Right cardiac atrium (tissue), 5 donors: ENCODE measurements at regions not wholly inside any gene's neighbourhood (a gene's known extent, or its start where the extent isn't known, plus 50 kb on each side); places are given as distances from the start of the nearest gene placed in this dataset.
A peak's percentile ranks its signal among the peaks of the same experiment; 100 is the strongest.

Source experiments
- ATAC-seq, 2 donors: fragments of 200-7000 bp; cut with Tn5 transposase; one replicate each; pipeline versions ENCODE4 v1.8.0 to v1.9.1; 2020; ENCODE audit warnings: moderate library complexity in 2 of 2, mild to moderate bottlenecking in 1 of 2
- DNase-seq, 3 donors: peaks; one replicate each; pipeline ENCODE4 v3.0.0-alpha.2; 2020
- H3K27ac ChIP-seq: one replicate; pipeline ENCODE4 v1.5.1; 2013; ENCODE audit warnings: mild to moderate bottlenecking, low read length, control low read depth, moderate library complexity
- H3K27me3 ChIP-seq: one replicate; pipeline ENCODE4 v1.6.1; 2013; ENCODE audit not compliant: control insufficient read depth, insufficient read depth
- H3K4me1 ChIP-seq: one replicate; pipeline ENCODE4 v1.6.1; 2013; ENCODE audit warnings: low read length; ENCODE audit not compliant: control insufficient read depth, insufficient read depth
- H3K4me3 ChIP-seq: one replicate; pipeline ENCODE4 v1.5.1; 2013; ENCODE audit warnings: low read length, control low read depth
- H3K9me3 ChIP-seq: one replicate; pipeline ENCODE4 v1.6.1; 2013; ENCODE audit warnings: low read length; ENCODE audit not compliant: control insufficient read depth
- WGBS: extraction: QIAGEN DNeasy Blood & Tissue Kit; methylation state at CpG from one replicate; pipeline ENCODE4 v1.1.7; 2013; 5-methylcytosine and 5-hydroxymethylcytosine counted together
- intact Hi-C, 4 donors: fragments of 100-400 bp; cut with DNase I; formaldehyde crosslinking; loops; one replicate each; pipeline versions ENCODE4 v1.11.0 to v1.14.0; 2022 to 2023
- donor health status: healthy with polysubstance abuse.
- donor health status: DM: no; HTN: yes; CAD: no.
- donor health status: DM: no; HTN: no; CAD: no.
- donor health status: DM: no; HTN: yes; CAD: no; lungs with severe emphysema.
- donor health status: DM: yes; HTN: yes; CAD: no.

DNA sequence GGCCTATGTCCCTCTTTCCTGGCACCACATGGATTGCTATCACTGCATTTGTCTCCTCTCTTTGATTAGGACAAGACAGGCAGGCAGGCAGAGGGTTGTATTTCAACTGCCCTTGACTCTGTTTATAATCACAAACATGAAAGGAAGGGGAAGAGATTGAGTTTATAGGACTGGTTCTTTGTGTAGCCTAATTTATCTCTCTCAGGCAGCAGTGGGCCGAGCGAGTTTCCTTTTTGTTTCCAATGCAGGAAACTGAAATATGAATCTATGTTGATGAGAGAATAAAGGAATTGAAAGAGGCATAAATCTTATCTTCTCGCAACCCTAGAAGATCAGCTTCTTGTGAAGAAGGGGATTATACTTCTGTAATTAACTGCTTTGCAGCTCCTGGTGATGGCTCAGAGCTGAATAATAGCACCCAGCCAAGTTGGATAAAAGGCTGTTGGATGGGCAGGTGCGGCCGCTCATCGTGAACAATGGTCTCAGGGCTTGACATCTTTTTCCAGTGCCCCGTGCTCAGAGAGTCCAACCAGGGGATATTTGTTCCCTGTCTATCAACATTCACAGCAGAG is 80.6 kb upstream of the SYT13 start:
- H3K4me1 ChIP-seq: no peaks in the 10 kb centered on the region
- no peaks in the 10 kb centered on the region for H3K9me3 ChIP-seq
- ATAC-seq (peak in 1 of 2 donors; percentile 43), DNase-seq (no peak)
- 67% methylated on average over 7 of the region's 7 CpGs for WGBS
- no peak overlapping the region for H3K4me3 ChIP-seq
- no peaks in the 10 kb centered on the region for H3K27me3 ChIP-seq
- intact Hi-C loops: no loop called here
- H3K27ac ChIP-seq: no peak overlapping the region

DNA sequence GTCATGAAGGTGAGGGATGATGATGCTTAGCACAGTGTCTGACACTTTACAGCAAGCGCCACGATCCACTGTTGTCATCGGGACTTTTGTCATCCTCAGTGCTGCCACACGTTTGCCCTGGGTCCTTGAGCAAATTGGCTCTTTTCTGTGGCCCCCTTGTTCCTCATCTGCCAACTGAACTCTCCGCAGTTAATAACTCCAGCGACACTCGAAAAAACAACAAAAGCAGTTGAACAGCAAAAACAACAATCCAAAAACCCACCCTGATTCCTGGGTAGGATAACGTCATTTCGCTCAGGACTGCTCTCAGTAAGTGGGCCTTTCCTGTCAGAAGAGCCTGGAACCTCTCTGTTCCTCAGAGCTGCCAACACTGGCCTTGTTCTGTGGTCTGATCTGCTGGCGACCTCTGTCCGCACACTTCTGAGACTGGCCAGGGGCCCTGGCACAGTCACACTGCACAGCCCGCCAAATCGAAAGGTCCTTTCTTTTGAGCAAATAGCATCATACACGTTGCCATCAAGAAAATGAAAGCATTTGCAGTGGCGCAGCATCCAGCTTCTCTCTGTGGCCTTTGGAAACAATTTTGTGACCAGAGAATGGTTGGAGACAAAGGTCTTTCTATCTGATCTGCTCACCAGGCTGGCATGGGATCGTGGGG is 79.9 kb upstream of the SYT13 start:
- intact Hi-C loops: no loop called here

DNA sequence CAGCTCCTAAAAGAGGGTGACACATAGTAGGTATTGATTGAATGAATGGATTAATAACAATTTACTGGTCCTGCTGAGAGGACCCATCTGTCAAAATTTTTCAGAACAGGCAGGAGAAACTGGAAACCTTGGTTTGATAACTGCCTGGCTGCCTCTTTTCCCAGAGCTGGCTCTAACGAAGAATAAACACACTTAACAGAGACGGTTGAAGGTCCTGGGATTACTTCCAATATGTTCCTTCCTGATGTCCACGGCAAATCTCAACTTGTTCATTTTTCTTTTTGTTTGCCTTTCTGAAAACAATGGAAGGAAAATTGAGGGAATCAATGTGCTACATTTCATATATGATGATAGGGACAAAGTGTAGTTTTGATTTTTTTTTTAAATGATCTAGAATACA is 76.5 kb upstream of the SYT13 start:
- ATAC-seq (no peak), DNase-seq (no peak)
- 39% methylated on average over 3 of the region's 3 CpGs for WGBS
- intact Hi-C loops: no loop called here
- H3K4me1 ChIP-seq: no peaks in the 10 kb centered on the region
- no peak overlapping the region for H3K4me3 ChIP-seq
- no peaks in the 10 kb centered on the region for H3K9me3 ChIP-seq
- H3K27ac ChIP-seq: no peak overlapping the region
- H3K27me3 ChIP-seq: no peaks in the 10 kb centered on the region

More for the DNA sequence above, 79.9 kb upstream of the SYT13 start:
- Histone ChIP-seq H3K9me3 (no peaks in the 10 kb centered on the region), H3K27ac (no peak overlapping the region), H3K4me1 (no peaks in the 10 kb centered on the region), H3K4me3 (no peak overlapping the region), H3K27me3 (no peaks in the 10 kb centered on the region)
- no peak for DNase-seq
- ATAC-seq: peak; percentile 66 to 69
- 72% methylated on average over 16 of the region's 16 CpGs for WGBS

DNA sequence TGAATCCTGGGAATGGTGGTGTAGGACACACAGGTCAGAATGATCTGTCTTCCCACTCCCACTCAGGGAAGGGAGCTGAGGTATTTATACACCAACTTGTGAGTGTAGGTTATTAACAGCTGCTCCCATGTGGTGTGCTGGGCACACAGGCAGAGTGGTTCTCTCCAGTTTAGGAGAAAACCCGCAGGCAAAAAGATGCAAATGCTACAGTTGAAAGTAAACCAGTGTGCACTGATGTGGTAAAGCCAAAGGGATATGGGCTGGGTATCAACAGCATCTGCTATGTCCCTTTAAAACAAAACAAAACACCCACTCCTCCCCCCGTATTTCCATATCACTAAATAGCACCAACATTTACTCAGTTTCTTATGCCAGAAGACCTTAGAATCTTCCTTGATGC is 75.4 kb upstream of the SYT13 start:
- no peak for DNase-seq
- no peak overlapping the region for H3K4me3 ChIP-seq
- H3K27ac ChIP-seq: no peak overlapping the region
- no peak for ATAC-seq
- intact Hi-C loops: no loop called here
- 78% methylated on average over 2 of the region's 2 CpGs for WGBS
- H3K9me3 ChIP-seq: no peaks in the 10 kb centered on the region
- H3K27me3 ChIP-seq: no peaks in the 10 kb centered on the region
- H3K4me1 ChIP-seq: no peaks in the 10 kb centered on the region

DNA sequence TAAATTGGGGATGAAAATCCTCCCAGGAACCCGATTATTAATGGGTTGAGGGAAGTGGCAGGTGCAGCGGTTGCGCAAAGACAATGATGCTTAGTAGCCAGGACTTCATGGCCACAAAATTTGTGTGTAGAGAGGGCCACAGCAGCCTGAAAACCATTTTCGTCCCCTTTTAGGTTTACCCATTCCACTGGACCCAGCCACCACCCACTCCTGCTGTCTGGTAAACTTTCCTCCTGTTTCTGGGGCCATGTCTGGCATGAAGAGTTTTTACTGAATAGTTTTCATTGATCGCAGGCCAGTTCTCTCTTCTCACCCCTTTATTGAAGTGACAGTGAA is 69.5 kb upstream of the SYT13 start:
- WGBS: 22% methylated on average over 5 of the region's 5 CpGs
- ATAC-seq (peak; percentile 8 to 11), DNase-seq (no peak)
- intact Hi-C loops: no loop called here
- Histone ChIP-seq H3K27me3 (no peaks in the 10 kb centered on the region), H3K9me3 (no peaks in the 10 kb centered on the region), H3K4me3 (peak overlapping the region; percentile 55), H3K27ac (no peak overlapping the region), H3K4me1 (no peaks in the 10 kb centered on the region)

DNA sequence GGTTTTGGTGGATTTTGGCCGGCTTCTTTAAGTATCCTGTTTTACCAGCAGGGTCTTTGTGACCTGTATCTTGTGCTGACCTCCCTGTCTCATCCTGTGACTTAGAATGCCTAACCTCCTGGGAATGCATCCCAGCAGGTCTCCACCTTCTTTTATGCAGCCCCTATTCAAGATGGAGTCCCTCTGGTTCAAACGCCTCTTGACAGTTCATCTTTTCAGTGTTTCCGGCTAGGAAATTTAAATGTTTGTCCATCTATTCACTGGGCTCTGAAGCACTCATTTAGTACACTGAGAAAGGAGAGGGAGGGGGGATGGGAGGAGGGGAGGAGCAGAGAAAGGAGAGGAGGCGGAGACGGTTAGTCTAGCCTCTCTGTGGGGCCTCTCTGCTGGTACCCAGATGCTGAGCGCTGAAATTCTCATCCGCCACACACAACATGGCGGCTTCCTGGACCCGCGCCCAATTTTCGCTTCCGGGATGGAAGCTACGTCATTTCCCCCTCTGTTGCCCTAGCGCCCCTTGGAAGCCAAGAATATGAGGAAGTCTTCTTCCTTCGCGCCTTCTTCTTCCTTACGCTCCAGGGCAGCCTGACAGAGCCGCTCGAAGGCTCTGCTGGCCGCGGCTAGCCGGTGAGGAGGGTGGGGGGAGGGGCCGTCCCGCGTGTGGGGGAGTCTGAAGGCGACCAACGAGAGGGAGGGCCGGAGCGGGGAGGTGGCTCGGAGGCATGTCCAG is 69.0 kb upstream of the SYT13 start:
- Histone ChIP-seq H3K4me3 (peak overlapping the region; percentile 55), H3K9me3 (no peaks in the 10 kb centered on the region), H3K27ac (peak overlapping the region; percentile 18), H3K4me1 (no peaks in the 10 kb centered on the region), H3K27me3 (no peaks in the 10 kb centered on the region)
- peak; percentile 90 to 96 (median 96) for DNase-seq
- peak; percentile 91 to 98 for ATAC-seq
- intact Hi-C loops: no loop called here
- WGBS: 9% methylated on average over 30 of the region's 30 CpGs

DNA sequence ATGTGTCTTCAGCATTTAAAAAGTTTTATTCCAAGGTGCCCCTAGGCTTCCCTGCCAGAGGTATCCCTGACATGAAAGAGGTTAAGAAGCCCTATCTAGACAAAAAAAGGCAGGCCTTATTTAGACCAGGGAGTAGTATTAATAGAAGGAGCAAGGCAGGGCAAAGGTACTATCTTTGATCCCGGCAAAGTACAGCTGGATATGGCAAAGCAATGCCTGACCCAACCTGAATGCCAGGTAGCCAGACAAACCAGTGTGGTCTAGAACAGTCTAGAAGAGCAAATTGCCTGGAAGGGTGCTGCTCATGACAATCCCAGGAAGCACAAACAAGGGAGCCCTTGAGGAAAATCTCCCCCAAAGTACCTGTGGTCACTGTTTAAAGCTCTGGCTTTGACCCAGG is 62.6 kb upstream of the SYT13 start:
- ATAC-seq (no peak), DNase-seq (no peak)
- no peaks in the 10 kb centered on the region for H3K27me3 ChIP-seq
- H3K9me3 ChIP-seq: no peaks in the 10 kb centered on the region
- H3K4me3 ChIP-seq: no peak overlapping the region
- intact Hi-C loops: no loop called here
- no peak overlapping the region for H3K27ac ChIP-seq
- no peaks in the 10 kb centered on the region for H3K4me1 ChIP-seq
- 70% methylated on average over 1 of the region's 1 CpG for WGBS

DNA sequence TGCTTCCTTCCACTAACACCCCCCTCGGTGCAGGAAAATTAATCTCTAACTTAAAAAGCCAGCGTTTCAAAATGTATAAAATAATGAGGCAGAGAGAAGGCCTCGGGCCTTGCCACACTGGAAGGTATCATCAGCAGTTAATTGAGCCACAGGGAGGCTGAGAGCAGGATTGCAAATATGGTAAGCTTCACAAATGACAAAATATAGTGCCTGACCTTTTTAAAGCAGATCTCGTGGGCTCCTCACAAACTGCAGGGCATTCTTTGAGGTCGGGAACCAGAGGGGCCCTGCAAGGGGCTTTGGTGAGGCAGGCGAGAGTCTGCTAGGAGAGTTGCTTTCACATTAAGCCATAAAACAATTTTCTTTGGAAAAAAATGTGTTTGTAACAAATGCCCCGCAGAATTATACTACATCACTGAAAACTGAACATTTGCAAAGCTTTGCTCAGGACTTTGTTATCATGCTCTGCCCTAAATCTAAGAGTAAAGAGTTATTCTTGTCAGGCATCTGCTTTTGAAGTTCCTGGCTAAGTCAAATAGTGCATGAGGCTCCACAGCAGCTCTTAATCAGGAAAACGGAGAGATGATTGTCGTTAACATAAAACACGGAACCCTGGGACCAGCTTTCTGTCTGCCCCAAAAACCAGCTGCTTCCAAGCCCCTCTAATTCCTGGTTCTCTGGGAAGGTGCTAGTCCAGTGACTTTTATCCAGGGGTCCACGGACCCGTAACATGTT is 61.4 kb upstream of the SYT13 start:
- ATAC-seq: no peak
- Histone ChIP-seq H3K27me3 (no peaks in the 10 kb centered on the region), H3K4me1 (no peaks in the 10 kb centered on the region), H3K27ac (no peak overlapping the region), H3K9me3 (no peaks in the 10 kb centered on the region), H3K4me3 (no peak overlapping the region)
- DNase-seq: no peak
- intact Hi-C loops: no loop called here
- 49% methylated on average over 12 of the region's 12 CpGs for WGBS

DNA sequence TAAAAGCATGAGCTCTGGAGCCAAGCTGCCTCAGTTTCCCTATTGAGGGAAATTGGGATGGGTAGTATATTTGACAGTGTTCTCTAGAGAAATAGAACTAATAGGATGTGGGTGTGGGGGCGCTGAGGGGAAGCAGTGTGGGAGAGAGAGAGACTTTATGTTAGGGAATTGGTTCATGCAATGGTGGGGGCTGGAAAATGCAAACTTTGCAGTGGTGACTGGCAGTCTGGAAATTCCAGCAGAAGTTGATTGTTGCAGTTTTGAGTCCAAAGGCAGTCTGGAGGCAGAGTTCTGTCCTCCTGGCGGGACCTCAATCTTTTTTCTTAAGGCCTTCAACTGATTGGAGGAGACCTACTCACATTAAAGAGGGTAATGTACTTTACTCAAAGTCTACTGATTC is 59.4 kb upstream of the SYT13 start:
- intact Hi-C loops: no loop called here
- no peak overlapping the region for H3K4me3 ChIP-seq
- H3K4me1 ChIP-seq: no peaks in the 10 kb centered on the region
- ATAC-seq: no peak
- H3K9me3 ChIP-seq: no peaks in the 10 kb centered on the region
- no peak for DNase-seq
- no peaks in the 10 kb centered on the region for H3K27me3 ChIP-seq
- H3K27ac ChIP-seq: no peak overlapping the region
- WGBS: 89% methylated on average over 2 of the region's 2 CpGs

DNA sequence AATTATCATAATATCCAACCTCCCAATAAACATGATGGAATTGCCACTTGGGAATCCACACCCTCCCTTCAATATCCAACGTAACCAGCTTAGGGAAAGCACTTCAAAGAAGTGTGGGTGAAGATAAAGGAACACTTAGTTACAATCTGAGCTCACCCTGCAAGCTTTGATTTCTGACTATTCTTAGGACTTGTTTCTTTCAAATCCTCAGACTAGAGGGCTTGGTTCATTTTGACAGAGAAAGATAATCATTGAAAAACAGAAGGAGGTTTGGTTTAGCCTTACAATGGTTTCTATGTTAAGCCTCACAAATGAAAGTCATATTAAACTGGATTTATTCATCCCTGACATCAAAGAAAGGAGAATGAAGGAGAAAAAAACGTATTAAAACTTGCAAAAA is 57.9 kb upstream of the SYT13 start:
- no peaks in the 10 kb centered on the region for H3K27me3 ChIP-seq
- H3K27ac ChIP-seq: no peak overlapping the region
- no peak overlapping the region for H3K4me3 ChIP-seq
- intact Hi-C loops: no loop called here
- 33% methylated on average over 2 of the region's 2 CpGs for WGBS
- no peak for DNase-seq
- no peaks in the 10 kb centered on the region for H3K4me1 ChIP-seq
- no peaks in the 10 kb centered on the region for H3K9me3 ChIP-seq
- no peak for ATAC-seq

DNA sequence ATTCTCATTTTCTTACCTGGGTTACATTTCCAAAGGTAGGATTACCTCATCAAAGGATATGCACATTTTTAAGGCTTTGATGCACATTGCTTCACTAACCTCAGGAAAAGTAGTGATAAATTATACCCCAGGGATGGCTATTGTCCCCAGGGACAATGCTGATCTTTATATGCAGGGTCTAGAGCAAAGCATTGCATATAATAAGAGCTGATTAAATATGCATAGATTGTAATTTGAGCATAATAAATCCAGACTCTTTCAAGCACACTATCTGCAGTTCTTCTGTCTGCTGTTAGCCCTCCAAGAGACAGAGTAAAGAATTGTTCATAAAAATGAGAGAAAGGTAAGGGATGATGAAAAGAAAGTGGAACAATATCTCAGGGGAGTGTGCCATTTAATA is 57.3 kb upstream of the SYT13 start:
- no peak for DNase-seq
- Histone ChIP-seq H3K4me1 (no peaks in the 10 kb centered on the region), H3K27ac (no peak overlapping the region), H3K27me3 (no peaks in the 10 kb centered on the region), H3K9me3 (no peaks in the 10 kb centered on the region), H3K4me3 (no peak overlapping the region)
- no peak for ATAC-seq
- intact Hi-C loops: no loop called here
